GM18517 (cell line): ENCODE measurements at regions not wholly inside any gene's neighbourhood (a gene's known extent, or its start where the extent isn't known, plus 50 kb on each side); places are given as distances from the start of the nearest gene placed in this dataset.
"Not testable (repeated sequence)": the region's sequence is repeated elsewhere in the genome, so short reads cannot be mapped to it uniquely, and the experiment has no call there.

Source experiments
- ATAC-seq: cut with Tn5 transposase; IDR thresholded peaks from one replicate; pipeline ENCODE4 v1.9.1; 2021; ENCODE audit warnings: mild to moderate bottlenecking, moderate library complexity; ENCODE audit not compliant: unreplicated experiment

DNA sequence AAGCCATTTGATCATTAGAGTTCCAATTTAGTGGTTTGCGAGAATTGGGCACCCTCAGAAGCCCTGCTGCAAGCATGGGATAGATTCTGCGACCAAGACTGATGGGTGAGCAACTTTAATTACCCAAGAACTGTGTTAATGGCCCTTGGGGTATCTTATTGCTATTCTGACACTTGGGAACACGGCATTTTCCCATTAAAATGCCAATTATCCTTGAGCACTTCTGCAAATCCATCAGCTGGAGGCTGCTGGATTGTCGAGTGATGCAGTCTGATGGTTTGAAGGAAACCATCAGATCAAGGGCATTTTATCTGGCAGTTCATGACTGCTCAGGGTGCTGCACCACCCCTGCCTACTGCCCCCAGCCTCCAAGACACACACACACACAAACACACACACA is 183.6 kb upstream of the PROK2 start:
- ATAC-seq, result no peak

DNA sequence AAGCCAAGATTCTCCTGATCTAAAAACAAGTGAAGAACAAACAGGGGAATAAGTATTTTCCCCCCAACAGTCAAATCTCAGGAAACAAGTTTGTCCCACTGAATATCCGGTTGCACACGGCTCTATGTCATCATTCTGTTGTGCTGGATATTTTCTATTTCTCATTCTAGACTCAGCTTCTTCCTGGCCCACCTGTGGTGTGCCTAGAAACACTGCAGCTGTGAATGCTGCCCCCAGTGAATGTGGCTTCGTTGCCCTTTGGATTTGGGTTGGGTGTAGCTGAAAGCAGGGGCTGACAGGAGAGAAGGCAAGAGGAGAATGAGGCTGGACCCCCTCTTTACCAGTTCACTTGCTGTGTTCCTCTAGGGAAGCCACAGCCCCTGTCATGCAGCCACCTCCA is 181.2 kb upstream of the PROK2 start:
- ATAC-seq, result no peak

DNA sequence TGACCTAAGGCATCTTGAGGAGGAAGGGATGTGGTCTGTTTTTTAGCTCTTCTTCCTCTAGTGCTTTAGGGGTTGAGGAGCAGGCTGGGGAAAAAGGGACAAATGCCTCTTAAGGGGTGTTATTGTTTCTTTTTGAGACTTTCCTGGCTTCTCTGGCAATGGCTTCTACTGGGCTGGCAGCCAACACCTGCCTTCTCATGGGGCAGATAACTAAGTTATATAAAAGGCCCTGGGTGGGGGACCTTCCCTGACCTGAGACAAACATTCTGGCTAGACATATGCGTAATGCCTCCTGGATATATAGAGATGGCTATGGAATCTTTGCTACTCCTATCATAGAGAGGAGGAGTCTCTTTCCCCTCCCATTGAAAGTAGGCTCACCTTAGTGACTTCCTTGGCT is 179.2 kb upstream of the PROK2 start:
- no peak for ATAC-seq

DNA sequence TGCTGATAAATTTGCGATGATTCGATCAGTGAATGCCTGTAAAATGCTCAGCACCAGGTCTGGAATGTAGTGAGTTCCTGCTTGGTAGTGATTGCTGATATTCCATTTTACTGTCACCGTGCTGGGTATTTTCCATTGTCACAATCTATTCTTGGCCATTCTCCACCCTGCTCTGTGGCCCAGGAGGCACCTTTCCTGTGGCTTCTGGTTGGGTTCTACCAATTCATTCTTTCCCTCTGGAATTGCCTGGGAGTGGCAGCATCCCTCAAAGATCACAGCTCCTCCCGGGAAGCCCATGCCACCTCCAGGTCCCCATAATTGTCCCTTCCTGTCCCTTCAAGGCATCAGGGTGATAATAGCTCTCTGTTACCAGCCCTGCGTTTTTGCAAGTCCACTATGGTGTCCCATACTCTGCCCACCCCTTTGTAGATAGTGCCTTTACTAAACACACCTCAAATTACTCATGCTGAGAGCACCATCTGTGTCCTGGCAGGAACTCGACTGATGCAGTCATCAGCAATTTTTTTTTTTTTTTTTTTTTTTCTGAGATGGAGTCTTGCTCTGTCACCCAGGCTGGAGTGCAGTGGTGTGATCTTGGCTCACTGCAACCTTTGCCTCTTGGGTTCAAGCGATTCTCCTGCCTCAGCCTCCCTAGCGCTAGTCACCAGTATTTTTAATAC is 177.8 kb upstream of the PROK2 start:
- ATAC-seq, result no peak

DNA sequence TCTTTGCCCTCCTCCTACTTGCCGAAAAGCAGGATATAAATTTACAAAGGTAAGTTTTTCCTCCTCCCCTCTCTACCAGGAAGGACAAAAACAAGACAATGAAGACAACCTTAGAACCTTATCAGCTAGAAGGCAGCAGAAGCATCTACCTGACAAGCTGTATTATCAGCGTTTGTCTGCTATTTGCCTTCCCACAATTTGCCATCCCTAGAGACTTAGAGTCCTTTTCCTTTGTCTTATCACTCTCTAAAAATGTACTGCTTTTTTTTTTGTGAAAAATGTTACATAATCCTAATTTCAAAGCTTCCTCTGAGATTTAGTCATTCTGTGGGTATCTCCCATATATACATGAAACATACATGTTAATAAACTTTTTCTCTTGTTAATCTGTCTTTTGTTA is 176.9 kb upstream of the PROK2 start:
- no peak for ATAC-seq

DNA sequence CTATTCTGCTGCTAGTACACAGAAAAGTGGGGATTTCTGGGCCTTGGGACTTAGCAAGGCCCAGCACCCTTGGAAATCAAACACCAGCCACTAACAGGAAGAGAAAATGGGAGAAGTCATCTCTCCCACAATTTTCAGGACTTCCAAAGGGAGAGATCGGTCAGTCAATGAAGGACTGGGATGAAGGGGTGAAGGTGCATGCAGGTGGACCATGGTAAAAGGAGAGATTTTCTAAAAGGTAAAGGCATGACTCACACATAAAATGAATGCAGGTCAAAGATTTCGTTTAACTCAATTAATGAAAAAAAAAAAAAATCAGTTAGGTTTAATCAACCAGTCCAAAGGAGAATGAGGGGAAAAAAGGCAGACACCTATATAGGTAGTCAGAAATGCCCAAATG is 176.4 kb upstream of the PROK2 start:
- no peak for ATAC-seq

DNA sequence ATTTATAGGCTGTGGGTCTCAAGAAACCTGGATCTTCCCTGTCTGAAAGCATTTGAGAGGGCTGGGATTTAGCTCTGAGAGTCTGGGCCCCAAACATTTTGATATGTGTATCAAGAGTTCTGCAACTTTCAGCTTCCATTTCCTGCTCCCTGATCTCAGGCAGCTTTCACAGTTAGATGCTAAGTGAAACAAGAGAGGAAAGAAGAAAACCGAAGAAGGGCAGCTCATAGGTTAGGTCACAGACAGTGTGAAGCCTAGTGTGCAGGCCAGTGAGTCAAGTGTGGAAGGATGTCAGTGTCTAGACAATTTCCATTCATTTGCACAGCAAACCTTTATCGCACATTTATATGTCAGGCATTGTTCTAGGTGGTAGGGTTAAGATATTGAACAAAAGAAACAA is 173.6 kb upstream of the PROK2 start:
- ATAC-seq, result no peak

DNA sequence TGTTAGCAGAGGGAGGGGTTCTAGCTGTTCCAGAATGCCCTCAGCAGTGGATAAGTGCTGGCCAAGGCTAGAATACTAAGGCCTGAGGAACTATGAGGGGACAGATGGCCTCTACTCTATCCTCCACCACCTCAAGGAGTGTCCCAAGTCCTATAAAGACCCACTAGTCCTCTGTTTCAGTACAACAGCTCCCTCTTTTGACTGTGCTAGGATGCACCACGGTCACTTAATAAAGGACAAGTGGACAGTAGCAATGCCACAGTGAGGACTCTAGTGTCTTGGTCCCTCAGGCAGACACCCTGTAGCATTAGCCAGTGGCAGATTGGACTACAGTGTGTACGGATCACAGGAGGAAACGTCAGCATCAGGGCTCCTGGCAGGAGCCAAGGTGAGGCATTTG is 171.8 kb upstream of the PROK2 start:
- ATAC-seq, result no peak

DNA sequence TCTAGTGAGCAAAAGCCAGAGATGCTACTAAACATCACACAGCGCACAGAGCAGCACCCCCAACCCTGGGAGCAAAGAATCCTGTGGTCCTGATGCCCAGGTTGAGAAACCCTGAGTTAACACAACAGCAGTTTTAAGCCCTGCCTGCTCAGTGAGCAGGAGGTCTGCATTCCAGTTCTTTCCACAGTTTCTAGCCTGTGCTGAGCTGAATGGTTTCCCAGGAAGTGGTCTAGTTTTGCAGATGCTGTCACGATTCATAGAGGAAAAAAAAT is 171.1 kb upstream of the PROK2 start:
- ATAC-seq, result no peak

DNA sequence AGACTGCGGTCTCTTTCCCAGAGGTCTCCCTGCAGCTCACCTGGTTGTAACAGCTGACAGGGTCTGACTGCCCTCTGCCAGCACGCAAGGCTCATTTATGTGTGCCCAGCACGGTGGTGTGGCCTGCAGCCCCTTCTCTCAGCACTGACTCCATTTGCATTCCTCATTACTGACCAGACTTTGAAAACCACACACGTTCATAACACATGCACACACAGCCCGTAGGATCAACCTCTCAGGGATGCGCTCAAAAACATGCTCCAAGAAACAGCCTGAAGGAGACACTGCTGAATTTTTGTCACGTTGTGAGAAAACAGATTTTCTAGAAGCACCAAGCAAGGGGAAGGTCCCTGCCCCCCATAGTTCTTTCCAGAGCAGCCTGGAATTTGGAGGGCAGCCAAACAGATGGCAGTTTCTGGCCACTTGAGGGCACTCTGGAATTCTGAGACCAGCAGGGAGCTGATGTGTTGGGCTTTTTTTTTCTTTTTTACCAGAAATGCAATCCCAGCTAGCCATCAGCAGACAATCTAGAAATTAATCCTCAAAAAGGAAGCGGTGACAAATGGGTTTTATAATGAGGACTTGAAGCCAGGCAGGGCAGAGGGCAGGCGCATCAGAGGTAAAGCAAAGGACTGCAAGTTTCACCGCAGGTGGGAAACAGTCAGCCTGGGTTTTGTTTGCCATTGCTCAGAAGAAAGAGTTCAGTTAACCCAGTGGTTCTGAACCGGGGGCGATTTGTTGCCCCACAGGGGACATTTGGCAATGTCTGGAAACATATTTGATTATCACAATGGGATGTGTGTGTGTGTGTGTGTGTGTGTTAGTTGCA is 170.5 kb upstream of the PROK2 start:
- no peak for ATAC-seq

DNA sequence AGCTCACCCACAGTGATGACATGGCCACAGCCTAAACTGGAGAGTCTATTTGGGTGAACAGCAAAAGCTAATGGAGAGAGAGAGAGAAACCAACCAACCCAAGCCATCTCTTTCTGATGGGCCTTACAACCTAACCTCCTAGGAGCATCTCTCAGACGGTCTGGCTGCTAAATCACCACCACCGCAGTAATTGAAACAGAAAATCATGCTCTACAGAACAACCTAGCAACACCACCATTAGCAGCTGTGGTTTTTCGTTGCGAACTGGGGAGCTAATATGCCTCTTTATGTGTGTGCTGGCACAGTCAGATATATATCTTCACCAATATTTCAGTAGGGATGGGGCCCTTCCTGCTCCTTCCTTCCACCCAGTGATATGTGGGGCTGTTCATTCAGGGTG is 166.9 kb upstream of the PROK2 start:
- no peak for ATAC-seq

DNA sequence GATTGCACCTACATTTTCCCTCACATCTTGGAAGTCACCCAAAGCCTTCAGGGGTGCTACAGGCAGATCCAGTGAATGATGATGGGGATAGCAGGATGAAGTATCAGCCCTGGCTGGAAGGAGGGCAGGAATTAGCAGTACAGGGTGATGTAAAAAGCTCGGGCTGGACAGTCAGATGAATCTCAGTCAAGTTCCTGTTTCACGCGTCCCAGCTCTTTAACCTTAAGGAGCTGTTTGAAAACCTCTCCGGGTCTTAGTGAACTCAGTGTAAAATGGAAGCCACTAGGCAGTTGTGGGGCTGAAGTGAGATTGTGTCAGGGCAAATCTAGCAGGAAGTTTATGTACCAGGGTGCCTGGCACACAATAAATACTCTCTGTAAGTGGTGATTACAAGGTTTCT is 166.4 kb upstream of the PROK2 start:
- no peak for ATAC-seq

DNA sequence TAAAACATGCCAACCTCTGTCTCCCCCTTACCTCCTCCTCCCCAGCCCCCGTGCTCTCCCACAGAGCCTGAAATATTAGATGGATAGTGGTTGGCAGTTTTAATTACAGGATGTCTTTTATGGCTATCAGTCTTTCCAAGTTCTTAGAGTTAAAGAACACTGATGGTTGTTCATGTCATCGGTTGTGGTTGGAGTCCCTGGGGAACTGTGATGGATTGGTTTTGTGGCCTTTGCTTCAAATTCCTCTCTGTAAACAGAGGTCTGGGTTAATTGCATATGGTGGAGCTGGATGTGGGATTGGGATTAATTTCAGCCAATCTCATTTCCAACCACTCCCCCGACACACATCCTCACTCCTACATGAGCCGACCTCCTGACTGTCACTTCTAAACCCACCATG is 164.5 kb upstream of the PROK2 start:
- no peak for ATAC-seq

DNA sequence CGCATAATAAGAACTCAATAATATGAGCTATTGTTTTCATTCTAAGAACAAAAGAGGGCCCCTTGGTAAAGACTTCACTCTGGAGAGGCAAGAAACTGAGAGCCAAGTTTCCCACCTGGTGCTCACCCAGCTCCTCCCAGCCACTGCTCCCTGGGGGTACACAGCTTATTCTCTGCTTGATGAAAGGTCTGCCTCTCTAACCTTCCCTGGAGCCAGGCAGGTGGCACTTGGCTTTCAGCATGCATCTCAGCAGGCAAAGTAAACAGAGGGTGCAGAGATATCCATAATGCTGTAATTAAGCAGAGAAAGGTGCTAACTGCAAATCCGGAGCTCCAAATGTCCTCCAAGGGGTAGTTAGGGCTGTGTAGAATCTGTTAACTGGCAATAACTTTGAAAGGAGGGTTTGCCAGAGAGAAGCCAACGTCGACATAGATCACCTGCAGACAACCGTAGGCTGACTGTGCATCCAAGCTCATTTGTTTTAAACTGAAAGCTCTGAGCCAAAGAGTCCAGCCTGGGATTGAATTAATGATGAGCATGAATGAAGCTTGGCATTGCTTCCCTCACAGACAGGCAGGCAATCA is 159.6 kb upstream of the PROK2 start:
- no peak for ATAC-seq

DNA sequence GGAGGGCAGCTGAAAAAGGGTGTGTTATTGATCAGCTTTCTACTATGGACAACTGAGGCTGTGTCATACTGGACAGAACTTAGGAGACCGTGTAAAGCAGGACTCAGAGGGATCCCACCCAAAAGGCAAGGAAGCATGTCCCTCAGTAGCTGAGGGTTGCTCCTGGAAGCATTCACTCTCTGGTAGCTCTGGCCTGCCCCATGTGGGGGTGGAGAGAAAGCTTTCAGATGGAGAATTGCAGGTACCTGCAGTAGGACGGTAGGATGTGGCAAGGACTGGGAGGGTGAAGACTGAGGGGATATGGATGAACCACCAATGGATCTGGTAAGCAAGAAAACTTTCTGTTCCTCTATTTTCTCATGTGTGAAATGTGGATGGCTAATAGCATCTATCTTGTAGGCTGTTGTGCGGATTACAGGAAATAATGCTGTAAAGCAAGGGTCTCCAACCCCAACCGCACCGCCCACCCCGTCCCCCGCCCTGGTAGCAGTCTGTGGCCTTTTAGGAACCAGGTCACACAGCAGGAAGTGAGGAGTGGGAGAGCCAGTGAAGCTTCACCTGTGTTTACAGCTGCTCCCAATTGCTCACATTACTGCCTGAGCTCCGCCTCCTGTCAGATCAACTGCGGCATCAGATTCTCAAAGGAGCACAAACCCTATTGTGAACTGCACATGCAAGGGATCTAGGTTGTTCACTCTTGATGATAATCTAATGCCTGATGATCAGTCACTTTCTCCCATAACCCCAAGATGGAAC is 157.7 kb upstream of the PROK2 start:
- ATAC-seq, result no peak

DNA sequence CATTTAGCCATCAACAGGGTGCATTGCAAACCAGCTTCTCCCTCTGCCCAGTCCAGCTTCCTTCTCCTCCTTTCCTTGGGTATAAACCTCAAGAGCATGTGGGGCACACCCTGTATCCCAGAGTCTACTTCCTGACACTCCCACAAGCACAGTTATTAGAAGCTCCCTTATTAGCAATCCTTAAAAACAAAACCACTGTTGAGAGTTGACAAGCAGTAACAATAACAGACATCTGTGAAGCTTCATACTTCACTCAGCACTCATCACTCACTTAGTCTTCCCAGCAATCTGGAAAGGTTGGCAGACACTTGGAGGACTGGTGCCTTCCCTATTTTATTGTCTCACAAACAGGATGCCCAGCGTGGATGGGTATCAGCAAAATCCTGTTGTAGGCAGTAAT is 155.5 kb upstream of the PROK2 start:
- no peak for ATAC-seq

DNA sequence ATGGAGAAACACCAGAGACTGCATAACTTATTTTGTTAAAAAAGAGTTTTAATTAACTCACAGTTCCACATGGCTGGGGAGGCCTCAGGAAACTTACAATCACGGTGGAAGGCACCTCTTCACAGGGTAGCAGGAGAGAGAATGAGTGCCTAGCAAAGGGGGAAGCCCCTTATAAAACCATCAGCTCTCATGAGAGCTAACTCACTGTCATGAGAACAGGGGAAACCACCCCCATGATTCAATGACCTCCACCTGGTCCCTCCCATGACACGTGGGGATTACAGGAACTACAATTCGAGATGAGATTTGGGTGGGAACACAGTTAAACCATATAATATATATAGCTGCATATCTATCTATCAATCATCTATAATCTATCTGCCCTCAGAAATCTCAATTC is 153.1 kb upstream of the PROK2 start:
- ATAC-seq, result not testable (repeated sequence)

DNA sequence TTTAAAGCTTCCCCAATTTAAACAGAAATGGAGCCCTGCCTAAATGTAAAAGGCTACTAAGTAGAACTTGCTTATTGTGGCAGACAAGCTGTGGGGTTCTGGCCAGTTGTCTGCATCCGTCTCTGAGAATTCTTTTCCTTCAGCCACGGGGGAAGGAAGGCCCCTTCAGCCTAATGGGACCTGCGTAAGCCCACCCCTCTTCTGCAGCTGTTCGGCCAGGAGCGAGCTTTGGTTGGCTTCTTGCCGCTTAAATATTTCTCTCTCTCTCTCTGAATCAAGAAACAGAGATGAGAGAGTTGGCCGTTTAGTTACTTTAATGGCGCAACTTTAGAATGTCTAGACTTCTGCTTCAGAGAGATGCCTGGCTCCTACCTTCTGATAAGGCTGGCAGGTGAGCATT is 151.7 kb upstream of the PROK2 start:
- ATAC-seq, result no peak

DNA sequence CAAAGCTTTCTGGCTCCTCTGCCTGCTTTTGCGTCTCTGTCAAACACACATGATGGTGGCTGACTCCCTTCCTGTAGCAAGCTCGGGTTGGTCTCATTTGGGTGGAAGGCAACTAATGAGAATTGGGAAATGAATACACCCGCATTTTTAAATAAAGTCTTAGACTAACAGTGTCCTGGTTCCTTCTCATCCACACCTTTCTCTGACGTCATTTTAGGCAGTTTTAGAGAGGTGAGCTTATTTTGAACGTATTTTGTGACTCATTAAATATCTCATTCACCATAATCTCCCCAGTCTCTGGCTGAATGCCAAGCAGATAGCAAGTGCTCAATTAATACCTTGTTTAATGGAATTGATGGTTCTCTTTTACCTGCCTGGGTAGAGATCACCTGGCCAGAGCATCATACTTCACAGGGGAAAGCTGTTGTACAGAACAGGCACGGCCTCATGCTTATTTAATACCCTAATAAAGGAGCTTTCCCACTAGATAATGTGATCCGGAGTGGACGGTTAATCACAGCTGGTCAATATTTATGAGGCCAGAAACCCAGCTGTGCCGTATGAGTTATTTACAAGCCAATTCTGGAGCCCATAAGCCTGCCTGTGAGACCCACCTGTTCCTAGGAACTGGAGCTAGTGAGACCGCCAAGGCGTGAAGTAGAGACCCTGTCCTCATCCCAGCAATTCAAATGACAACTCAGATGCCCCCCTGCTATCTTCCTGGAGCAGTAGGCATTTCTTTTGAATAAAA is 149.7 kb upstream of the PROK2 start:
- no peak for ATAC-seq

DNA sequence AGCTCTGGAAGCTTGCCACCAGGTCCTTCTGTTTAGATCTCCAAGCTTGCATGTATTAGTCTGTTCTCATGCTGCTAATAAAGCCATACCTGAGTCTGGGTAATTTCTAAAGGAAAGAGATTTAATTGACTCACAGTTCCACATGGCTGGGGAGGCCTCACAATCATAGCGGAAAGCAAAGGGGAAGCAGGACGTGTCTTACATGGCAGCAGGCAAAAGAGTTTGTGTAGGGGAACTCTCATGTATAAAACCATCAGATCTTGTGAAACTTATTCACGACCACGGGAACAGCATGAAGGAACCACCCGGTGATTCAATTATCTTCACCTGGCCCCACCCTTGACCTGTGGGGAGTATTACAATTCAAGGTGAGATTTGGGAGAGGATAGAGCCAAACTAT is 147.0 kb upstream of the PROK2 start:
- no peak for ATAC-seq
